SU-DHL-6 (cell line): ENCODE measurements at regions not wholly inside any gene's neighbourhood (a gene's known extent, or its start where the extent isn't known, plus 50 kb on each side); places are given as distances from the start of the nearest gene placed in this dataset.

Experiments
- CTCF ChIP-seq: fragments of 200-600 bp; sonication (generic); IDR thresholded peaks from one replicate; pipeline ENCODE4 v1.5.1; 2017; ENCODE audit warnings: antibody characterized with exemption, mild to moderate bottlenecking, low read length, moderate library complexity; ENCODE audit not compliant: insufficient read depth, poor library complexity, severe bottlenecking
- EZH2phosphoT487 ChIP-seq: fragments of 200-600 bp; sonication (generic), shearing (Covaris generic); conservative IDR thresholded peaks from 2 replicates; pipeline ENCODE4 v1.6.1; 2018; ENCODE audit warnings: mild to moderate bottlenecking, antibody characterized with exemption, low read length, moderate library complexity, mixed read lengths

GRCh38 chr6:155611742-155612141 lies 156.1 kb upstream of the NOX3 start:
- TF ChIP-seq CTCF = no peak
- TF ChIP-seq EZH2phosphoT487 = no peak
